GM19452 (cell line): ENCODE measurements at regions not wholly inside any gene's neighbourhood (a gene's known extent, or its start where the extent isn't known, plus 50 kb on each side); places are given as distances from the start of the nearest gene placed in this dataset.
"Not testable (repeated sequence)": the region's sequence is repeated elsewhere in the genome, so short reads cannot be mapped to it uniquely, and the experiment has no call there.

Experiments used
- ATAC-seq: cut with Tn5 transposase; IDR thresholded peaks from one replicate; pipeline ENCODE4 v1.9.1; 2021; ENCODE audit not compliant: unreplicated experiment

DNA sequence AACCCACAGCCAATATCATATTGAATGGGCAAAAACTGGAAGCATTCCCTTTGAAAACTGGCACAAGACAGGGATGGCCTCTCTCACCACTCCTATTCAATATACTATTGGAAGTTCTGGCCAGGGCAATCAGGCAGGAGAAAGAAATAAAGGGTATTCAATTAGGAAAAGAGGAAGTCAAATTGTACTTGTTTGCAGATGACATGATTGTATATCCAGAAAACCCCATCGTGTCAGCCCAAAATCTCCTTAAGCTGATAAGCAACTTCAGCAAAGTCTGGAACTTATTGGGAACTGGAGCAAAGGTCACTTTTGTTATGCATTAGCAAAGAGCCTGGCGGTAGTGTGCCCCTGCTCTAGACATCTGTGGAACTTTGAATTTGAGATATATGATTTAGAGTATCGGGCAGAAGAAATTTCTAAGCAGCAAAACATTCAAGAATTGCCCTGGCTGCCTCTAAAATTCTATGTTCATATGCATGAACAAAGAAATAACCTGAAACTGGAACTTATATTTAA lies 53.4 kb upstream of the PSMA1 start:
- ATAC-seq: not testable (repeated sequence)

DNA sequence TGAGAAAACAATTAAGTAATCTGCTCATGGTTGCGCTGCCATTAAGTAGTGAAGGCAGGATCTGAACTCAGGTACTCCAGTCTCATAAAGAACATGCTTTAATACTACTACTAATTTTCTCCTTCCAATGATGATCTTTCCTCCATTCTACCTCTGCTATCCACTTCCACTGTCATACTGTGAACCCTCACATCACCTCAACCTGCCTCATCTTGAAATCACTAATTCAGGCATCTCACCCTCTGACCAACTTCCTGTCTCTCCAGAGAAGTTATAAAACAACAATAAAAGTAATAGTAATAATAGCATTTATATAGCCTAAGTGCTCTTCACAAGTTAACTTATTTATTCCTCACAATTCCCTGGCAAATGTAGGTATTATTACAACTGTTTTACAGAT lies 57.1 kb upstream of the PSMA1 start:
- no peak for ATAC-seq

DNA sequence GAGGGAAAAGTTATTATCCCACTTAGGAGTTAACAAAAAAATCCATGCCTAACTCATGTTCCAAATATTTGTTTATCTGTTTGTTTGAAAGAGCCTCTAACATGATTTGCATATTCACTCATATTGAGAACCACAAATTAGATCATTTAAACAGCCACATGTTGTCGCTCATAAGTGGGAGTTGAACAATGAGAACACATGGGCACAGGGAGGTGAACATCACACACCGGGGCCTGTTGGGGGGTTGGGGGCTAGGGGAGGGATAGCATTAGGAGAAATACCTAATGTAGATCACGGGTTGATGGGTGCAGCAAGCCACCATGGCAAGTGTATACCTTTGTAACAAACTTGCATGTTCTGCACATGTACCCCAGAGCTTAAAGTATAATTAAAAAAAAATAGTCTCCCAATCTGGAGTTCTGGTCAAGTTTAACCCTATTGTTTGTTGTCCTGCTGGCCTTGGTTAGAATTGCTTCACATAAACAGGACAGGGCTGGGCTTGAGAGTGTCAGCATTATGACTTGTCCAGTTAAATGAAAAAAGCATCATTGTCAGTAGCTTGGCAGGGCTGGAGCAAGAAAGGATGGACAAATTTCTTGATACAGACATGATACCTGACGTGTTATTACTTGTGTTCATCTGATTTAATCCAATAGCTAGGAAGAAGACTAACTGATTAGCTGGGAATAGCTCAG lies 57.8 kb upstream of the PSMA1 start:
- no peak for ATAC-seq

DNA sequence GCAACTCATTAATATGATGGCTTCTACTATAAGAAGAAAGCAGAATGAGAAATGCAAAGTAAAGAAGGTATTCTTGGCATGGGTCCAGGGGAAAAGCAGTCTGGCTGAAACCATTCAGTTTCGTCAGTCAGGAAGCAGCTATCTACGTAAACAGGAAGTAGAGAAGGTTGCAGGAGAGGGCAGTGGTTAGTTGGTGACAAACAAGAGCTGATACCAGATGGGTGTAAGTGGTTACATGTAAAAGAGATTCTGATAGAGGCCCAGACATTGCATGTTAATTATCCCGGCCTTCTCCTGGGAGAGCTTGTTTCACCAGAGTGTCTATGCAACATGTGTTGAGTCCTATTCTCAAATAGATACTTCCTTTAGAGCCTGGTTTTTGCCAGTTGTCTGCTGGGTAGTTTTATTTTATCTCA lies 58.4 kb upstream of the PSMA1 start:
- peak; percentile 100 for ATAC-seq

DNA sequence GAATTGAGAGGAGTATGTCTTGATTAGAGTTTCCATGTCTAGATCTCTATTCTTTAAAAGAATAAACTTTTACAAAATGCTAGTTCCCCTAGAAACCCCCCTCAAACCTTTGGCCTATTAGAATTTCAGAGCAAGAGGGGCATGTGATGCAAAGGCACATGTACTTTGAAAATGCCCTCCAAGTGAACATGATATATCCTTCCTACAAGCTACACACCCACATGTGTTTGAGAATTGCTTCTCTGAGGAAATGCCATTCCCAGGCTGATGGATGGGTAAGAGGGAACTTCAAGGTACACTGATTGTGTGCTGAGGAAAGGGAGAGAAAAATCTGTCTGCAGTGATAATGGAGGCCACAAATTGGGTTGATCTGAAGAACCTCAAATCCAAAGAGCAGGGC lies 59.5 kb upstream of the PSMA1 start:
- no peak for ATAC-seq

DNA sequence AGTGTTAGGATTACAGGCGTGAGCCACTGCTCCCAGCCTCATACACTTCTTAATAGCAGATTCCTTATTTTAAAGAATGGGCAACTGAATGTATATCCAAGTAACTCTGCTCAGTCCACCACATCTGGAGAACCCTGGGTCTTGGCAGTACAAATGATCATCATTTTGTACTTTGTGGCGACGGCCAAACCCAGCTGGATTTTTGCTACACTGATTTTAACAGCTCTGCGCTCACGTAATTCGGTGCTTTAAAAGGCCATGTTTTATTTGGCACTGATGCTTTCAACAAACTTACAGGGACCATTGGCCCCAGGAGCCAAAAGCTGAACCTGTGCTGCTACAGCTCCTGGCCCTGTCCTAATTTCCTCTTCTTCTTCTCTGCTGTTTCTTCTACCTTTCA lies 60.8 kb upstream of the PDE3B start:
- no peak for ATAC-seq

DNA sequence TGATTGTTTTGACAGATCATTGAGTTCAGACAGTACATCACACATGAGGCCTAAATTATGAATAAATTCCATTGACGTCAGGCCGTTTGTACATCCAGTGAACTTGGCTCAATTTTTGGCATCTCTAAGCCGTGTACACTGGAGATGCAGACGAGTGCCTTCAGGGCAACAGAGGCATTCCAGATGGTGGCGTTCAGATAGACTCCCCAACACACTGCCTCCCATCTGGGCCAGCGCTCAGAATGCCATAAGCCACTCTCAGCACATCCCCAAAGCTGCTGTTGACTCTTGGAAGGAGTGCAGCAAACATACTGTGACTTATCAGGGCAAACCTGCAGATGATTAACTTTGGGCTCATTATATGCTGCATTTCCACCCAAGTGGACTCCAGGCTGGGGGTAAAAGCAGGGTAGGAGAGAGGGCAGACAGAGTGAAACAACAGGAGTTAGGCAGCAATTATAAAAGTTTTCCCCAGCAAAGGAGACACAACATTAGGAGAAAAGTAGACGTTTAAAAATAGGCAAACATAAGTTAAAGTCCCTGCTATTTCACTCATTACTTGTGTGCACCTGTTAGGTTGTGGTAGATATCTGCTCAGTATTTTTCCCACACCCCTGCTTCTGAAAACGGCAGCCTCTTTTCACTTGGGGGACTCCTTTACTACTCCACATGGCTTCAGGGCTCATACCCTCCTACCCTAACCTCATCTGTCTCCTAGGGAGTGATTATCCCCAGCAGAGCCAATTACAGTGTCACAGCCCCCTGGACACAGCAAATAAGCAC lies 60.2 kb upstream of the PDE3B start:
- ATAC-seq: no peak

DNA sequence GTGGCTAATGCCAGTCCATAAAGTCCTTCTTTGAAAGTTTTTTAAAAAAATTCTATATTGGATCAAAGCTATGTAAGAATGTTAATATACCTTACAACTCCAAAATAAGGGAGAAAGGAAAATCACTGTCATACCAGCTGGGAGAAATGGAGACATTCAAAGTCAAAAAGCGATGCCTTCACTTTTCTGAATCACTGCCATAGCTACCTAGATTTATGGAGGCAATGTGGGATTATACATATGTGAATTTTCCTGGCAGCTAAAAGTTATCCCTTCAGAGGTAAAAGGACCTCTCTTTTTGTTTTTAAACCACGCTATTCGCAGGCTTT lies 59.6 kb upstream of the PDE3B start:
- ATAC-seq: no peak

DNA sequence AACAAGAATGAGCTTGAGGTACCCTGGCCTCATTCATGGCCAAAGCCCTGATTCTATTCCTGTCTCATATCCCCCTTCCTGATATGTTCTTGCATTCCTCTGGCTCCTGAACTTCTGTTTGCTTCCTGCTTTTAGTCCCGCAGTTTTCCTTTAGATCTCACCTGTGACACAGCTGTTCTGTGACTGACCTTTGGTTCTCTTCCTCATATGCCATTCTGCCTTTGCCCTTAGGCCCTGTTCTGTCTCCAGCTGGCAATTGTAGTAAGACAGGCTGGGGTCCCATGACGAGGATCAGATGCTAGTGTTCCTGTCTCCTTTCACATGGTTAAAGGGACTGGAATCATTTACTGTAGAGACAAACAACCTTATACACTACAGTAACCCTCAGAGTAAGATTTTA lies 59.0 kb upstream of the PDE3B start:
- no peak for ATAC-seq

DNA sequence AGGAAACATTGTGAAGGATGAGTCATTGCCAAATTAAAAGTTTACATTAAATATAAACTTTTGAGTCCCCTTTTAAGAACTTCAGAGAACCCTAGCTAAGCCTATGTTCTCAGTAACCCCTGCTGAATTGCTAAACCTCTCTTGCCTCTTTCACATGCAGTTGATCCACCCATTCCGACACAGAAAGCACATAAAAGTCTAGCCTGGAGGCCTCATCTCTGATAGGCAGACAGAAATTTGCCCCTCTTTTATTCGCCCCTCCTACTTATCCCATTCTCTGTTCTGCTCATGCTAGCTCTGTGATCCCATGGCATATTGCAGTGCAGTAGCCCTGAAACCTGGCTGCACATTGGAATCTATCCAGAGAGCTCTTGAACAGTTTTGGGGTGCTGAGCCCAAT lies 58.2 kb upstream of the PDE3B start:
- no peak for ATAC-seq

DNA sequence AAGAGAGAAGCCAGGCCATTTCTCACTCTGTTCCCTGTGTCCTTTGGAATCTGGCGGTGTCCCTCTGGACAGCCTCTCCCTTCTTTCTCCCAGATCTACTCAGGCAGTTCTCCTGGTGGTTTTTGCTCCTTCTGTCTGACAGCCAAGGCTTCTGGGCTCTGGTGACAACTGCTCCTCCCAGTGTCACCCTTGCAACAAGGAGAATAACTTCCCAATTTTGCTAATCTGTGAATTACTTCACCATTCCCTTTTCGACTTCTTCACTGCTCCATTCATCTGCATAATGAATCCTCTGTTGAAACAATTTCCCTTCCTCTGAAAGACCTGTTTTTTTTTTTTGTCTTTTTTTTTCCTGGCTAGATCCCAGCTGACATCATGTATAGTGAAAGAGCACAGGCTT lies 56.3 kb upstream of the PDE3B start:
- no peak for ATAC-seq

DNA sequence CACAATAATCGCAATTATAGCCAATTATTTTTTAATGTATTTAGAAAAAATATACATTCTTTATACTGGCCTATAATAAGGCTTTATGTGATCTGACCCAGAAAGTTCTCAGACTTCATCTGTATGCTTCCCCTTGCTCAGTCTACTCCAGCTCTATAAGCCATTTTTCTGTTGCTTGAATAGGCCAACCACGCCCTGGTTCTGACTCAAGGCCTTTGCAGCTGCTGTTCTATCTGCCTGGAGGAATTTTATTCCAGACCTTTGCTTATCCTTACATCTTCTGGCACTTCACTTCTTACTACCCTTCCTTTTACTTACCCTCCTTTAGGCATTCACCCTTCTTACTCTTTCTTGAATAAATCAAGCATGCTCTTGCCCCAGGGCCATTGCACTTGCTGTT lies 54.9 kb upstream of the PDE3B start:
- no peak for ATAC-seq

DNA sequence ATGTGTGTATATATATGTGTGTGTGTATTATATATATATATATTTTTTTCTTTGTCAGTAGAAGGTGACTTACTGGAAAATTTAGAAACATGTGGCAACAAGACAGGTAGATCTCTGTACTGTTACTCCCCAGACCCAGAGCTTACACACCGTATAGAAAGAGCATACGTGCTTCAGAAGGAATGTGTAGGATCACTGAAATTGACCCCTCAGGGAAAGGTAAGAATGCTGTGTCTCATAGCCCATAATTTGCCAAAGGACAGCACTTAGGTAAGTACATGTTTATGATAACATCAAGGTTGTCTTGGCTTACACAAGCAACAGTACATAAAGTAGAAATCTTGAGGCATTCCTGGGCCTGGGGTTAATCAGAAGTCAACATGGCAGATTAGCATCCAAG lies 54.2 kb upstream of the PDE3B start:
- no peak for ATAC-seq

DNA sequence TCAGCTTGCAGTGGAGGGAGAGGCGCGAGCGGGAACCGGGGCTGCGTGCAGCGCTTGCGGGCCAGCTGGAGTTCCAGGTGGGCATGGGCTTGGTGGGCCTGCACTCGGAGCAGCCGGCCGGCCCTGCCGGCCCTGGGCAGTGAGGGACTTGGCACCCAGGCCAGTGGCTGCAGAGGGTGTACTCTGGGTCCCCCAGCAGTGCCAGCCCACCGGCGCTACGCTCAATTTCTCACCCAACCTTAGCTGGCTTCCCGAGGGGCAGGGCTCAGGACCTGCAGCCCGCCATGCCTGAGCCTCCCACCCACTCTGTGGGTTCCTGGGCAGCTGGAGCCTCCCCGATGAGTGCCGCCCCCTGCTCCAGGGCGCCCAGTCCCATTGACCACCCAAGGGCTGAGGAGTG lies 52.6 kb upstream of the PDE3B start:
- ATAC-seq: not testable (repeated sequence)

DNA sequence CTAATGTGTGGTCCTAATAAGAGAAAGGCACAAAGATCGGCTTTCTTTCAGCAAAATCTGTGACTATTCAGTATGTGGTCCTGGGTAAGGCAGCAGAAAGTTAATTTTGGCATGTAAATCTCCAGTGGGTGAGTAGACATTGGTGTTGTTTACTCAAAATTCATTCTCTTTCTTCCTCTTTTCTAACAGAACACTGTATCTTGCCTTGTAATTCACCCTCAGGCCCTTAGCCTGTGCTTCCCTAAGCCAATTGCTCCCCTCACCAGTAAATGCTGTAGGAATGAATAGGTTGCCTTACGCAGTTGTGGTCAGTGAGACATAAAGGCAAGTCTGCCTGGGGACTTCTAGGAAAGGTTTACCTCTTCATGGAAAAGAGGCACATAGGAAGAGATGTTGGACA lies 49.9 kb upstream of the PDE3B start:
- no peak for ATAC-seq
